HG02588 (cell line): ENCODE measurements at regions not wholly inside any gene's neighbourhood (a gene's known extent, or its start where the extent isn't known, plus 50 kb on each side); places are given as distances from the start of the nearest gene placed in this dataset.
"Not testable (repeated sequence)": the region's sequence is repeated elsewhere in the genome, so short reads cannot be mapped to it uniquely, and the experiment has no call there.

Experiments used
- ATAC-seq: cut with Tn5 transposase; IDR thresholded peaks from one replicate; pipeline ENCODE4 v1.9.1; 2021; ENCODE audit warnings: mild to moderate bottlenecking, moderate library complexity; ENCODE audit not compliant: unreplicated experiment

- no peak for ATAC-seq
Observed at GRCh38 chr3:182644013-182644412, 149.3 kb upstream of the ATP11B start.

GRCh38 chr3:182644790-182645433, 148.4 kb upstream of the ATP11B start:
- no peak for ATAC-seq

- no peak for ATAC-seq
Observed at GRCh38 chr3:182650568-182651128, 142.7 kb upstream of the ATP11B start.

GRCh38 chr3:182651461-182651860, 141.8 kb upstream of the ATP11B start:
- no peak for ATAC-seq

- not testable (repeated sequence) for ATAC-seq
Observed at GRCh38 chr3:182653065-182653464, 140.2 kb upstream of the ATP11B start.

- no peak for ATAC-seq
Observed at GRCh38 chr3:182668541-182668940, 124.8 kb upstream of the ATP11B start.

- no peak for ATAC-seq
Observed at GRCh38 chr3:182668974-182669373, 124.3 kb upstream of the ATP11B start.

- ATAC-seq = no peak
Observed at GRCh38 chr3:182671541-182671940, 121.8 kb upstream of the ATP11B start.

- no peak for ATAC-seq
Observed at GRCh38 chr3:182671942-182672341, 121.4 kb upstream of the ATP11B start.

GRCh38 chr3:182673336-182673735, 120.0 kb upstream of the ATP11B start:
- no peak for ATAC-seq

GRCh38 chr3:182682263-182683241, 110.8 kb upstream of the ATP11B start:
- ATAC-seq = peak; percentile 96

GRCh38 chr3:182683453-182683852, 109.9 kb upstream of the ATP11B start:
- ATAC-seq = peak; percentile 62

- ATAC-seq = no peak
Observed at GRCh38 chr3:182683858-182684257, 109.4 kb upstream of the ATP11B start.

GRCh38 chr3:182686033-182686886, 107.0 kb upstream of the ATP11B start:
- ATAC-seq = no peak

GRCh38 chr3:182690172-182690571, 103.1 kb upstream of the ATP11B start:
- ATAC-seq = no peak

- no peak for ATAC-seq
Observed at GRCh38 chr3:182692021-182692420, 101.3 kb upstream of the ATP11B start.

GRCh38 chr3:182692695-182693094, 100.6 kb upstream of the ATP11B start:
- no peak for ATAC-seq

- ATAC-seq = no peak
Observed at GRCh38 chr3:182693723-182694122, 99.6 kb upstream of the ATP11B start.

GRCh38 chr3:182696916-182697315, 96.4 kb upstream of the ATP11B start:
- ATAC-seq = no peak

- ATAC-seq = no peak
Observed at GRCh38 chr3:182697345-182697919, 95.9 kb upstream of the ATP11B start.
